Rectal smooth muscle tissue (tissue), 1 donor: ENCODE measurements at regions not wholly inside any gene's neighbourhood (a gene's known extent, or its start where the extent isn't known, plus 50 kb on each side); places are given as distances from the start of the nearest gene placed in this dataset.

Experiments
- H3K27ac ChIP-seq: one replicate; pipeline ENCODE4 v1.7.0; 2013; ENCODE audit warnings: low read depth, low read length, inconsistent platforms
- H3K27me3 ChIP-seq: one replicate; pipeline ENCODE4 v1.7.0; 2013; ENCODE audit warnings: low read length; ENCODE audit not compliant: control insufficient read depth, insufficient read depth
- H3K36me3 ChIP-seq: one replicate; pipeline ENCODE4 v1.7.0; 2013; ENCODE audit warnings: low read length; ENCODE audit not compliant: control insufficient read depth, insufficient read depth
- H3K4me1 ChIP-seq: one replicate; pipeline ENCODE4 v1.7.0; 2013; ENCODE audit warnings: low read length; ENCODE audit not compliant: control insufficient read depth, insufficient read depth
- H3K4me3 ChIP-seq: one replicate; pipeline ENCODE4 v1.7.0; 2013; ENCODE audit warnings: low read length
- H3K9ac ChIP-seq: one replicate; pipeline ENCODE4 v1.7.0; 2013; ENCODE audit warnings: low read length

DNA sequence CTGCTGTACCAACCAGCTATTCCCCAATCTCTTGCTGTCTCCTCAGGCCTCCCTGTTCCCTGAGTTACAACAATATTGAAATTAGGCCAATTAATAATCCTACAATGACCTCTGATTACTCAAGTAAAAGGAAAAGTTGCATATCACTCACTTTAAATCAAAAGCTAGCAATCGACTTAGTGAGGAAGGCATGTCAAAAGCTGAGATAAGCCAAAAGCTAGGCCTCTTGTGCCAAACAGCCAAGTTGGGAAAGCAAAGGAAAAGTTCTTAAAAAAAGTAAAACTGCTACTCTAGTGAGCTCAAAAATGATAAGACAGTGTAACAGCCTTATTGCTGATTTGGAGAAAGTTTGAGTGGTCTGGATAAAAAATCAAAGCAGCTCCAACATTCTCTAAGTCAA lies 129.8 kb downstream of the LSMEM1 start:
- Histone ChIP-seq H3K4me1 (no peaks in the 10 kb centered on the region), H3K9ac (no peak overlapping the region), H3K27ac (no peak overlapping the region), H3K36me3 (no peaks in the 10 kb centered on the region), H3K4me3 (no peak overlapping the region), H3K27me3 (no peaks in the 10 kb centered on the region)

DNA sequence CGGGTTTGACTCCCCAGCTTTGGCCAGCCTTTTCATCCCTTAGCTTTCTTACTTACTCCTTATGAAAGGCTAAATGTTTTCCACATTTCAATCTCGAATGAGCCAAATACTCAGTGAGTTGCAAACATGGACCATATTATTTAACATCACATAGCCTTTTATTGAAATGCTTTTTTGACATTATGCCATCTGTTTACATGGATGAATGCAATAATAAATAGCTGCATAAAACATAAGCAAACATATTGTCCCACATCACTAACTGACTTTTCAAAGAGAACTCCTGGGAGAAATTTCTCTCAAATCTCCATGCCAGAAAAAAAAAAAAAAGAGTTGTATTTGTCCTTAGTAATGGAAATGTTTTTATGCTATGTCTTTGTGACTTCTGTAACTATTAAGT lies 134.9 kb downstream of the LSMEM1 start:
- Histone ChIP-seq H3K27me3 (no peaks in the 10 kb centered on the region), H3K36me3 (no peaks in the 10 kb centered on the region), H3K9ac (no peak overlapping the region), H3K4me1 (no peaks in the 10 kb centered on the region), H3K4me3 (no peak overlapping the region), H3K27ac (no peak overlapping the region)

DNA sequence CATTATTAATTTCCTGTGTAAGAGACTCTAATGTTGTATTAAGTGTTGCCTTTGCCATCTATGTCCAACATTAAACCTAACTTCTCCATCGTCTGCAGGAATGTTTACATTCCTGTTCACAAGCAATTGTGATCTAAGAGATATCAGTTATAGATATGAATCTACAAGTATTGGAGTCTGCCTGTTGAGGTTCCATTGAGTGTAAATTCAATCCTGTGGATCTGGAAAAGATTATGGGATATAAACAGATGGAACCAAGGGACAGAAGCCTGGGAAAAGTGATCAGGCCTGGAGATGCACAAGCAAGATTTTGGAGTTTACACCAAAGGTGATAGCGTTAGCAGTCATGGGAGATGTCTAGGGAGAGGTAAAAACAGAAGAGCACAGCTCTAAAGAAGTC lies 135.5 kb downstream of the LSMEM1 start:
- H3K9ac ChIP-seq, result no peak overlapping the region
- H3K27me3 ChIP-seq, result no peaks in the 10 kb centered on the region
- H3K4me3 ChIP-seq, result no peak overlapping the region
- H3K27ac ChIP-seq, result no peak overlapping the region
- H3K4me1 ChIP-seq, result no peaks in the 10 kb centered on the region
- H3K36me3 ChIP-seq, result no peaks in the 10 kb centered on the region

DNA sequence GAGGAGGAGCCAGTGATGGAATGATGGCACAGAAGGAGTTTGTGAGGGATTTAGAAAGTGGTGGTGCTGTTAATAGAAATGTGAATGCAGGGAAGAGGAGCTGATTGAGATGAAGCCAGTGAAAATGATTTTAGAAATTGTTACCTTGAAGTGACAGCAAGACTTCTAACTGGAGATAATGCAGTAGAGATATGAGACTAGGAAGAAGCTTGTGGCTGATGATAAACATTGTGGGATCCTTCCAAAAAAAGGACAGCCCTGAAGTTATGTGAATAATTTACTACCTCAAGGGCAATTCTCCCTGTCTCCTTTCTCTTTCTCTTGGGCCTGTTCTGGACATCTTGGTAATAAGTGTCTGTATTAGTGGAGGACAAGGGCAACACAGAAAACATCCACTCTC lies 138.6 kb downstream of the LSMEM1 start:
- no peaks in the 10 kb centered on the region for H3K27me3 ChIP-seq
- no peaks in the 10 kb centered on the region for H3K36me3 ChIP-seq
- H3K4me1 ChIP-seq, result no peaks in the 10 kb centered on the region
- no peak overlapping the region for H3K27ac ChIP-seq
- no peak overlapping the region for H3K4me3 ChIP-seq
- H3K9ac ChIP-seq, result no peak overlapping the region

DNA sequence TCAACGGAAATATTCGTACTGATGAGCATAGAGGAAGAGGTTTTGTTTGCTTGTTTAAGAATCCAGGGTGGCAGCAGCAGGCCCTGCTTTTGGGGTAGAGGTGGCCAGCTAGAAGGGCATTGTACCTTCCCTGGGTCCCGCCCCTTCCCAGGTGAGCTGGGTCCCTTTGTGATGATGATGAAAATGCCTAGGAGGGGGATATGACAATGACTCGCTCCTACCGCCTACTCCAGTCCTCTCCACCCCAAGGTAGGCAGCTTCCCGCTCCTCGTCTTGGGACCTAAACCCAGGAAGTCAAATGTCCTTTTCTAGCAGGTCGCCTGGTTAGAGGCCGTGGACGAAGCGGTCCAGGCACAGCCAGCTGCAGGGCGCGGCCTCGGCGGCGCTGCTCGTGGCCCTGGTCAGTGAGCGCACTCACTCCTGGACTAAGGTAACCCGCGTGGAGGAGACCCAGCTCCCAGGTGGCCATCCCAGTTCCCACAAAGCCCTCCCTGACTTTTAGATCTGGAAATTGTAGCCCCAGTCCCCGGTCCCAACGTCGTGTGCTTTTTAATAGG lies 141.4 kb downstream of the LSMEM1 start:
- H3K4me3 ChIP-seq, result no peak overlapping the region
- no peaks in the 10 kb centered on the region for H3K4me1 ChIP-seq
- H3K27ac ChIP-seq, result no peak overlapping the region
- H3K36me3 ChIP-seq, result no peaks in the 10 kb centered on the region
- H3K27me3 ChIP-seq, result no peaks in the 10 kb centered on the region
- H3K9ac ChIP-seq, result no peak overlapping the region

DNA sequence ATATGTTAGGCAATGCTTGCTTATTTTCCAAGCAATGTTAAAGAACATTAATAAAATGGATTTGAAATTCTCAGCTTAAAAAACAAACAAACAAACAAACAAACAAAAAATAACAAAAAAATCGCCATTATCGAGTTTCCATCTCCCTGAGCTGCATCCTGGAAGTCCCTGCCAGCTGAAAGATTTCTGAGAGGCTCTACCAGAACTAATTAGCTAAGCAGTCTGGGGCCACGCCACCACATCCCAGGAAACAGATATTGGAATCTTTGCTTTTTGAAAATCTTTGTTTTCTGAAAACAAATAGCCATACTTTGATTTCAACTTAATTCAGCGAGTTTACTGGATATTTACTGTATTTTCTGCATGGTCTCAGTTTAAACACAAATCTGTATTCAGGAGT lies 143.6 kb downstream of the LSMEM1 start:
- Histone ChIP-seq H3K4me3 (no peak overlapping the region), H3K27ac (no peak overlapping the region), H3K36me3 (no peaks in the 10 kb centered on the region), H3K4me1 (no peaks in the 10 kb centered on the region), H3K9ac (no peak overlapping the region), H3K27me3 (no peaks in the 10 kb centered on the region)

DNA sequence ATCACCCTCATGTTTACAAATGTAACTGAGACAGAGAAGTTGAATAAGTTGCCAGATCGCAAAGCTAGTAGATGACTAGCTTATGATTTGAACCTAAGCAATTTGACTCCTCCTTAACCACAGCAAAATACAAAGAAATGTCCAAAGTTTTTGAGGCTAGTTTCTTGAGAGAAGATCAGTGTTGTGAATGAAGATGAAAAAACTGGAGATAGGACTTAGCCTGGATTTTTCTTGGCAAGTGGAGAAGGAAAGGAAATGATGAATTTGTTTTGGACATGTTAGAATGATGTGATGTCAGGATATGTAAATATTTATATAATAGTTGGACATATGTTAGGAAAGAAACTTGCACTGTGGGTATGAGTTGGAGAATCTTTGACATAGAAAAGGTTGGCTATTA lies 149.8 kb downstream of the LSMEM1 start:
- no peak overlapping the region for H3K4me3 ChIP-seq
- no peaks in the 10 kb centered on the region for H3K36me3 ChIP-seq
- H3K4me1 ChIP-seq, result no peaks in the 10 kb centered on the region
- H3K27ac ChIP-seq, result no peak overlapping the region
- H3K27me3 ChIP-seq, result no peaks in the 10 kb centered on the region
- no peak overlapping the region for H3K9ac ChIP-seq

DNA sequence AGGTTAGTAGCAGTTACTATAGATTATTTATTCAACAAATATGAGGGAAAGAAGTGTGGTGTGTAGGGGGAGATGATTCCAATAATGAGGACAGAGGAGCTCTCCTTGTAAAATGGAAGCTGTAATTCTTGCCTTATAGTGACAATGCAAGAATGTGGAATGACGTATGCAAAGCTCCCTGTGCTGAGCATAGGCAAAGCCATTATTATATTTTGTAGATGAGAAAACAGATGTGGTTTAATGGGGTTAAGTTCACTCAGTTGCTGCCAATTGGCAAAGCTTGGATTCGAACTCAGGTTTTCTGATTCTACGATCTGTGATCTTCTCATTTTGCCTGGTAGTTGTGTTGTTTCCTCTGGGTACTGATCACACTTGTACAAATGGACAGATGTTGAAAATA lies 153.3 kb downstream of the LSMEM1 start:
- H3K27me3 ChIP-seq, result no peaks in the 10 kb centered on the region
- H3K4me1 ChIP-seq, result no peaks in the 10 kb centered on the region
- no peak overlapping the region for H3K4me3 ChIP-seq
- H3K27ac ChIP-seq, result no peak overlapping the region
- H3K36me3 ChIP-seq, result no peaks in the 10 kb centered on the region
- no peak overlapping the region for H3K9ac ChIP-seq

DNA sequence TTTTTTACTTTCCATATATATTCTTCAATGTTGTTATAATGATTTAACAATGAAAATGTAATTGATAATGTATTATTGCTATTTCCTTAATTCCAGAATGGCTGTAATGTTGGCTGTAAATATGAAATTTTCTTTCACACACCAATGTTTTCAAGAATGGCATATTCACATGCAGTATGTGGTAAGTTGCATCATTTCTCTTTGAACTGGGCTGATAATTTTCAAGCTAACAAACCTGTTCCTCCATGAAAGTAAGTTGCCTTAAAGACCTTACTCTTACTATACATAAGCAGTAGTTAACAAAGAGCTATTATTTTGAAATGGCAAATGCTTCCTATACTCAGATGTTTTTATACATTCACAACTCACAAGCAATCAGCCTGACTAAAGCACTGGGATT lies 154.5 kb downstream of the TMEM168 start:
- no peaks in the 10 kb centered on the region for H3K27me3 ChIP-seq
- H3K4me3 ChIP-seq, result no peak overlapping the region
- H3K9ac ChIP-seq, result no peak overlapping the region
- no peak overlapping the region for H3K27ac ChIP-seq
- no peaks in the 10 kb centered on the region for H3K4me1 ChIP-seq
- H3K36me3 ChIP-seq, result no peaks in the 10 kb centered on the region

DNA sequence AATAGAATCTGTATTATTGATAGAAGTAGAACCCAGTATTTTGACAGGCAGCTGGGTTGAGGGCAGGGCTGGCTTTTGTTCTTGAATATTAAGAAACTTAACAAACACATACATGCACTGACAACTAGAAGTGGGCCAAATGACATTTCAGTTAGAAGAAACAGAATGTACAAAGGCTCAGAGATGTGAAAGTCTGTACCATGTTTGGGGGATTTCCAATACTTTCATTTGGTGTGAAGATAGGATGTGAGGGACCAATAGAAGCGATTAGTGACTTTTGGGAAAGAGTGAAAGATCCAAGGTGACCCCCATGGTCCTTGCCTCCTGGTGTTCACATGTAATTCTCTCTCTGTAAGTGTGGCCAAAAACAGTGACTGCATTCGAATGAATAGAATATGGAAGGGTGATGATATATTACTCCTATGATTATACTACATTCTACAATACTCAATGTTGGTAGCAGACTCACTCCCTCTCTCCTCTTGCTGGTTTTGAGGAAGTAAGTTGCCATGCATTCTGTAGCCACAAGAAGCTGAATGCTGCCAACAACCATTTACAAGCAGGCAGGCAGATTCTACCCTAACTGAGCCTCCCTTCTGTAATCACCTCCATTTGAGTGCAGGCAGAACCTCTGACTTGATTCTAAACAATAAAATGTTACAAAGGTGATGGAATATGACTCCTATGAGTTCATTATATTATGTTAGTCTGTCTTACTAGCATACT lies 151.4 kb downstream of the TMEM168 start:
- H3K27ac ChIP-seq, result no peak overlapping the region
- no peak overlapping the region for H3K4me3 ChIP-seq
- H3K27me3 ChIP-seq, result no peaks in the 10 kb centered on the region
- H3K36me3 ChIP-seq, result no peaks in the 10 kb centered on the region
- no peaks in the 10 kb centered on the region for H3K4me1 ChIP-seq
- H3K9ac ChIP-seq, result no peak overlapping the region

DNA sequence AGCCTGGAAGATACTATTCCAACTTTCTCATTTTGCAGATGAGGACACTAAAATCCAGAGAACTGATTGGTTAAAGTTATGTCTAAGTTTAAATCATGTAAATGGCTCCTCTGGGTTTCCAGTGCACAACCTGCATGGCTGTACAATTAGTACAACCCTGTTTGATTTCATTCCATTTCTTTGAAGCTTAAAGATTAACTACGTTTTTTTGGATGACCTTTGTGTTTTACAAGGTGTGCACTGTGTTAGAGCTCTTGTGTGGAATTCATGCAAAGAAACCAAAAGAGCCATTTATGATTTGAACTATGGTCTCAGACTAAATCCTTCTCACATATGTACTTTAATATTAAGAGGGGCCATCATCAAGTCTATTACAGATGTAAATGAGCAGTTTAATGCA lies 149.5 kb downstream of the TMEM168 start:
- Histone ChIP-seq H3K27me3 (no peaks in the 10 kb centered on the region), H3K36me3 (no peaks in the 10 kb centered on the region), H3K4me3 (no peak overlapping the region), H3K4me1 (no peaks in the 10 kb centered on the region), H3K9ac (no peak overlapping the region), H3K27ac (no peak overlapping the region)

DNA sequence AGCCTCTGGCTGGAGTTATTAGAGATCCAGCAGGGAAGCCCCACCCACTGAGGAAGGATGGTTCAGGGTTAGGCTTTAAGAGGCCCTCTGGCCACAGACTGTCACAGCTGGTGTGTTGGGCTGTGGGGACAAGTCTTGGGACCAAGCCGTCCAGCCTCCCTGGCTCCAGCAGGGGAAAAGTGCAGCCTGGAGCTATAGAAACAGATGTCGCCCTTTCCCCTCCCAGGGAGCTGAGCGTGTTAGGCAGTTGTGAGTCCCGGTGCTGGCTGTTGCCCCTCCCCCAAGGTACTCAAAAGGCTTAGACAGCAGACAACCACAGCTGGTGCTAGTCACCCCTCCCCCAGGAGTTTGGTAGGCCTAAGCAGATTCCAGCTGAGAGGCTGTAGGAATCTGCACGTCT lies 143.4 kb downstream of the TMEM168 start:
- no peaks in the 10 kb centered on the region for H3K36me3 ChIP-seq
- H3K27me3 ChIP-seq, result no peaks in the 10 kb centered on the region
- H3K4me3 ChIP-seq, result no peak overlapping the region
- no peak overlapping the region for H3K27ac ChIP-seq
- no peak overlapping the region for H3K9ac ChIP-seq
- no peaks in the 10 kb centered on the region for H3K4me1 ChIP-seq

DNA sequence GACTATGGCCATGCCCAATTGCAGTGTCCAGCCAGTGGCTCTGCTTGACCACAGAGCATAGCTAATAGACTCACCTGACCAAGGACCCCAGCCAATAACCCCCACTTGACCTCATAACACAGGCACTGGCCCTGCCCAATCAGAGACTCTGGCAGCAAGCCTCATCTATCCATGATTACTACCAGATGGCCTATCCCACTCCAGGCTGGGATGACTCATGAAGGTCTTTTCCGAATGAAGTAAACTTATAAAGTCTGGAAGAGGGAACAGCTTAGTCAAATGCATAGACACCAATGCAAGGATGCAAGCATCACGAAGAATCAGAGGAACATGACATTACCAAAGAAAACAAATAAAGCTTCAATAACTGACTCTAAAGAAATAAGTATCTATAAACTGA lies 141.4 kb downstream of the TMEM168 start:
- no peaks in the 10 kb centered on the region for H3K36me3 ChIP-seq
- H3K4me3 ChIP-seq, result no peak overlapping the region
- no peak overlapping the region for H3K27ac ChIP-seq
- no peaks in the 10 kb centered on the region for H3K4me1 ChIP-seq
- H3K9ac ChIP-seq, result no peak overlapping the region
- no peaks in the 10 kb centered on the region for H3K27me3 ChIP-seq
